ENCODE measurements at regions not wholly inside any gene's neighbourhood (a gene's known extent, or its start where the extent isn't known, plus 50 kb on each side); places are given as distances from the start of the nearest gene placed in this dataset.

DNA sequence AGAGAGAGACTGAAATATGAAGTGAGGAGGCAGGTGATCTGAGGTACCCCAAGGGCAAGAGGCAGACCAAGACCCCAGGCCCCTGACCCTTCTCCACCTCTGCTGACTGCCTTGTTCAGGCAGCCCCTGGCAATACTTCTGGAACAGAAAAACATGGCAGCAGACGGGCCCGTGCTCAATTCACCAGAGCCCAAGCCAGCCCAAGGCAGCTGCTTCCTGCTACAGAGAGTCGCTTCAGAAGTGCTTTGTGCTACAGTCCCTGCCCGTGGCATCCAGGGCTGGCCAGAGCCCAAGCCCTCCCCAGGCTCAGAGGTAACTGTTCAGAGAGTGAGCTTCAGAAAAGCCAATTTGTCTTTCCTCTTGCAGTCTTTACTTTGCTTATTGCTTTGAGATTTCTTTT is 151.4 kb upstream of the FSTL4 start:
- Histone ChIP-seq H3K4me2 (ENCODE audit: low read length) (no peak overlapping the region), H3K9ac (ENCODE audit: low read length) (no peak overlapping the region), H3K27ac (ENCODE audit: low read length) (no peak overlapping the region), H3K27me3 (ENCODE audit: insufficient read depth, low read depth, low read length) (no peaks in the 10 kb centered on the region), H3F3A (ENCODE audit: insufficient read depth, low read length, poor library complexity, severe bottlenecking) (peaks cover 2% of the 10 kb centered on the region), H3K9me2 (ENCODE audit: insufficient read depth, low read length) (no peaks in the 10 kb centered on the region), H4K20me1 (ENCODE audit: insufficient read depth) (no peaks in the 10 kb centered on the region), H2AFZ (ENCODE audit: low read depth, low read length) (no peak overlapping the region), H3K9me3 (ENCODE audit: low read length) (no peaks in the 10 kb centered on the region), H3K36me3 (ENCODE audit: insufficient read depth, low read length) (no peaks in the 10 kb centered on the region), H3K4me3 (ENCODE audit: low read length) (no peak overlapping the region), H3K79me2 (replicated peaks; ENCODE audit: insufficient read depth, low read length) (no peaks in the 10 kb centered on the region)
- TF ChIP-seq EZH2 (IDR thresholded peaks at IDR 0.05; ENCODE audit: borderline replicate concordance, insufficient read depth, low read length, poor library complexity, severe bottlenecking) = no peak

GRCh38 chr5:133761632-133762031 is 149.3 kb upstream of the FSTL4 start:
- Histone ChIP-seq H2AFZ (ENCODE audit: low read depth, low read length) (peak overlapping the region; percentile 7), H3K4me2 (ENCODE audit: low read length) (peak overlapping the region; percentile 36), H3K36me3 (ENCODE audit: insufficient read depth, low read length) (no peaks in the 10 kb centered on the region), H3K9me2 (ENCODE audit: insufficient read depth, low read length) (no peaks in the 10 kb centered on the region), H3K4me3 (ENCODE audit: low read length) (peak overlapping the region; percentile 47), H3K27ac (ENCODE audit: low read length) (peak overlapping the region; percentile 87), H4K20me1 (ENCODE audit: insufficient read depth) (no peaks in the 10 kb centered on the region), H3K9me3 (ENCODE audit: low read length) (no peaks in the 10 kb centered on the region), H3K9ac (ENCODE audit: low read length) (peak overlapping the region; percentile 40), H3F3A (ENCODE audit: insufficient read depth, low read length, poor library complexity, severe bottlenecking) (peaks cover 2% of the 10 kb centered on the region), H3K27me3 (ENCODE audit: insufficient read depth, low read depth, low read length) (no peaks in the 10 kb centered on the region), H3K79me2 (replicated peaks; ENCODE audit: insufficient read depth, low read length) (no peaks in the 10 kb centered on the region)
- TF ChIP-seq MXI1 (conservative IDR thresholded peaks at IDR 0.05; ENCODE audit: poor library complexity, severe bottlenecking) (no peak), EP300 (conservative IDR thresholded peaks at IDR 0.05; ENCODE audit: poor library complexity, severe bottlenecking) (peak; percentile 98), POLR2AphosphoS5 (IDR thresholded peaks at IDR 0.05) (peak; percentile 91), REST (IDR thresholded peaks at IDR 0.05; ENCODE audit: borderline replicate concordance) (peak; percentile 87), TAF1 (IDR thresholded peaks at IDR 0.05; ENCODE audit: low read depth) (no peak), RAD21 (conservative IDR thresholded peaks at IDR 0.05) (peak; percentile 40), SMC3 (conservative IDR thresholded peaks at IDR 0.05; ENCODE audit: poor library complexity) (no peak), EZH2 (IDR thresholded peaks at IDR 0.05; ENCODE audit: borderline replicate concordance, insufficient read depth, low read length, poor library complexity, severe bottlenecking) (no peak), CTCF (IDR thresholded peaks at IDR 0.05; ENCODE audit: poor library complexity, severe bottlenecking) (no peak)

GRCh38 chr5:133760532-133760931 is 148.2 kb upstream of the FSTL4 start:
- no peaks in the 10 kb centered on the region for H3K79me2 ChIP-seq (replicated peaks; ENCODE audit: insufficient read depth, low read length)
- H3K9me3 ChIP-seq (ENCODE audit: low read length) = no peaks in the 10 kb centered on the region
- no peak overlapping the region for H3K4me3 ChIP-seq (ENCODE audit: low read length)
- H3K27me3 ChIP-seq (ENCODE audit: insufficient read depth, low read depth, low read length) = no peaks in the 10 kb centered on the region
- H3K9ac ChIP-seq (ENCODE audit: low read length) = no peak overlapping the region
- H3K36me3 ChIP-seq (ENCODE audit: insufficient read depth, low read length) = no peaks in the 10 kb centered on the region
- peaks cover 2% of the 10 kb centered on the region for H3F3A ChIP-seq (ENCODE audit: insufficient read depth, low read length, poor library complexity, severe bottlenecking)
- H2AFZ ChIP-seq (ENCODE audit: low read depth, low read length) = no peak overlapping the region
- peak overlapping the region; percentile 87 for H3K27ac ChIP-seq (ENCODE audit: low read length)
- TF ChIP-seq TAF1 (IDR thresholded peaks at IDR 0.05; ENCODE audit: low read depth) (no peak), RAD21 (conservative IDR thresholded peaks at IDR 0.05) (no peak), MXI1 (conservative IDR thresholded peaks at IDR 0.05; ENCODE audit: poor library complexity, severe bottlenecking) (no peak), POLR2AphosphoS5 (IDR thresholded peaks at IDR 0.05) (no peak), EP300 (conservative IDR thresholded peaks at IDR 0.05; ENCODE audit: poor library complexity, severe bottlenecking) (no peak), REST (IDR thresholded peaks at IDR 0.05; ENCODE audit: borderline replicate concordance) (no peak), SMC3 (conservative IDR thresholded peaks at IDR 0.05; ENCODE audit: poor library complexity) (no peak), CTCF (IDR thresholded peaks at IDR 0.05; ENCODE audit: poor library complexity, severe bottlenecking) (no peak), EZH2 (IDR thresholded peaks at IDR 0.05; ENCODE audit: borderline replicate concordance, insufficient read depth, low read length, poor library complexity, severe bottlenecking) (no peak)
- no peaks in the 10 kb centered on the region for H3K9me2 ChIP-seq (ENCODE audit: insufficient read depth, low read length)
- no peak overlapping the region for H3K4me2 ChIP-seq (ENCODE audit: low read length)
- H4K20me1 ChIP-seq (ENCODE audit: insufficient read depth) = no peaks in the 10 kb centered on the region

All from neural cell (in vitro differentiated cells).